DMS153 treated with DMSO at 0.1 percent for 48 hours (cell line): ENCODE measurements at regions not wholly inside any gene's neighbourhood (a gene's known extent, or its start where the extent isn't known, plus 50 kb on each side); places are given as distances from the start of the nearest gene placed in this dataset.

Experiments
- DNase-seq: peaks from one replicate; lab custom pipeline; 2025; ENCODE audit not compliant: unreplicated experiment; lab: John Stamatoyannopoulos, UW

GRCh38 chr13:79090552-79091124 is 315.4 kb downstream of the RBM26 start:
- DNase-seq = no peak

- DNase-seq = no peak
These were observed 321.1 kb downstream of the RBM26 start for GRCh38 chr13:79084802-79085424.

GRCh38 chr13:79081942-79082341 is 324.1 kb downstream of the RBM26 start:
- no peak for DNase-seq

GRCh38 chr13:79079351-79079839 is 326.7 kb downstream of the RBM26 start:
- no peak for DNase-seq

- DNase-seq = no peak
These were observed 330.4 kb downstream of the RBM26 start for GRCh38 chr13:79075703-79076102.

GRCh38 chr13:79070343-79070974 is 335.6 kb downstream of the RBM26 start:
- DNase-seq = no peak

- no peak for DNase-seq
These were observed 343.8 kb downstream of the RBM26 start for GRCh38 chr13:79062291-79062690.

GRCh38 chr13:79060216-79060615 is 345.8 kb downstream of the RBM26 start:
- DNase-seq = no peak

- no peak for DNase-seq
These were observed 349.3 kb downstream of the RBM26 start for GRCh38 chr13:79056706-79057105.

- DNase-seq = no peak
These were observed 354.6 kb downstream of the RBM26 start for GRCh38 chr13:79051472-79051871.

GRCh38 chr13:79044415-79044814 is 361.6 kb downstream of the RBM26 start:
- no peak for DNase-seq

GRCh38 chr13:79043208-79043607 is 362.8 kb downstream of the RBM26 start:
- DNase-seq = no peak

- DNase-seq = no peak
These were observed 368.9 kb downstream of the RBM26 start for GRCh38 chr13:79037197-79037596.

- no peak for DNase-seq
These were observed 371.7 kb downstream of the RBM26 start for GRCh38 chr13:79034341-79034740.

- DNase-seq = no peak
These were observed 371.6 kb upstream of the OBI1 start for GRCh38 chr13:79030513-79030912.

GRCh38 chr13:79018166-79018565 is 359.2 kb upstream of the OBI1 start:
- DNase-seq = no peak

- DNase-seq = no peak
These were observed 352.2 kb upstream of the OBI1 start for GRCh38 chr13:79011179-79011578.

GRCh38 chr13:79003989-79004898 is 345.3 kb upstream of the OBI1 start:
- DNase-seq = no peak

GRCh38 chr13:78999494-78999893 is 340.5 kb upstream of the OBI1 start:
- DNase-seq = no peak

- DNase-seq = no peak
These were observed 339.8 kb upstream of the OBI1 start for GRCh38 chr13:78998630-78999315.
